Body of pancreas (tissue), 4 donors: ENCODE measurements at regions not wholly inside any gene's neighbourhood (a gene's known extent, or its start where the extent isn't known, plus 50 kb on each side); places are given as distances from the start of the nearest gene placed in this dataset.

ENCODE experiments used
- POLR2A ChIP-seq, 3 donors: fragments of 450-650 bp; IDR thresholded peaks; one replicate each; pipeline ENCODE4 v1.6.1; 2016; ENCODE audit warnings: antibody characterized with exemption in 3 of 3, mild to moderate bottlenecking in 2 of 3
- TF ChIP-seq, protein P1 (sequence below), 7 experiments: fragments of 450-650 bp in 4 of 7; fragments of 200-600 bp in 3 of 7; sonication (generic) in 3 of 7; IDR thresholded peaks; one replicate each; pipeline ENCODE4 v1.5.1; 2016 to 2019; ENCODE audit warnings: antibody characterized with exemption in 7 of 7

DNA sequence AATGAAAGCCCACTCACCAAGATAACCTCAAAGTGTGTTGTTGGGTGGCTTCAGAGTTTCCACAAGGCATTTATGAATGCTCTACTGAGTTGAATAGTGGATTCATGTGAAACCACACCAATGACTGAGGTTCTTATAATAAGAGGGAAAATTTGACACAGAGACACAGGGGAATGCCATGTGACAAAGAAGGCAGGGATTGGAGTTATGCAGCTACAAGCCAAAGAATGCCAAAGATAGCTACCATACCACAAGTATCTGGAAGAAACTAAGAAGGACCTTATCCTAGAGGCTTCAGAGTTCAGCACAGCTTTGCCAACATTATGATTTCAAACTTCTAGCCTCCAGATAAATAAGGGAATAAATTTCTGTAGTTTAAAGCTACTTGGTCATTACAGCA is 68.0 kb upstream of the PCDH15 start:
- TF ChIP-seq, protein P1, sequence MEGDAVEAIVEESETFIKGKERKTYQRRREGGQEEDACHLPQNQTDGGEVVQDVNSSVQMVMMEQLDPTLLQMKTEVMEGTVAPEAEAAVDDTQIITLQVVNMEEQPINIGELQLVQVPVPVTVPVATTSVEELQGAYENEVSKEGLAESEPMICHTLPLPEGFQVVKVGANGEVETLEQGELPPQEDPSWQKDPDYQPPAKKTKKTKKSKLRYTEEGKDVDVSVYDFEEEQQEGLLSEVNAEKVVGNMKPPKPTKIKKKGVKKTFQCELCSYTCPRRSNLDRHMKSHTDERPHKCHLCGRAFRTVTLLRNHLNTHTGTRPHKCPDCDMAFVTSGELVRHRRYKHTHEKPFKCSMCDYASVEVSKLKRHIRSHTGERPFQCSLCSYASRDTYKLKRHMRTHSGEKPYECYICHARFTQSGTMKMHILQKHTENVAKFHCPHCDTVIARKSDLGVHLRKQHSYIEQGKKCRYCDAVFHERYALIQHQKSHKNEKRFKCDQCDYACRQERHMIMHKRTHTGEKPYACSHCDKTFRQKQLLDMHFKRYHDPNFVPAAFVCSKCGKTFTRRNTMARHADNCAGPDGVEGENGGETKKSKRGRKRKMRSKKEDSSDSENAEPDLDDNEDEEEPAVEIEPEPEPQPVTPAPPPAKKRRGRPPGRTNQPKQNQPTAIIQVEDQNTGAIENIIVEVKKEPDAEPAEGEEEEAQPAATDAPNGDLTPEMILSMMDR (IDR thresholded peaks at IDR 0.05), result no peak
- TF ChIP-seq POLR2A (IDR thresholded peaks at IDR 0.05), result no peak
